ENCODE measurements at regions not wholly inside any gene's neighbourhood (a gene's known extent, or its start where the extent isn't known, plus 50 kb on each side); places are given as distances from the start of the nearest gene placed in this dataset.
"Not testable (repeated sequence)": the region's sequence is repeated elsewhere in the genome, so short reads cannot be mapped to it uniquely, and the experiment has no call there.

GRCh38 chr2:125711075-125711474 lies 944.9 kb upstream of the GYPC start:
- ChIA-PET POLR2A (no interaction called here), CTCF (no interaction called here)
- no peaks in the 10 kb centered on the region for H3K27me3 Mint-ChIP-seq
- no peak for DNase-seq
- H3K4me1 Mint-ChIP-seq, result no peaks in the 10 kb centered on the region
- no peak overlapping the region for H3K4me3 Mint-ChIP-seq
- no peak overlapping the region for H3K27ac Mint-ChIP-seq
- no peaks in the 10 kb centered on the region for H3K36me3 Mint-ChIP-seq (ENCODE audit: low read depth)
- H3K9me3 Mint-ChIP-seq, result peaks cover 2% of the 10 kb centered on the region

GRCh38 chr2:125713533-125713932 lies 942.4 kb upstream of the GYPC start:
- ChIA-PET CTCF (no interaction called here), POLR2A (no interaction called here)
- no peaks in the 10 kb centered on the region for H3K27me3 Mint-ChIP-seq
- DNase-seq, result no peak
- no peaks in the 10 kb centered on the region for H3K9me3 Mint-ChIP-seq
- H3K27ac Mint-ChIP-seq, result no peak overlapping the region
- H3K4me1 Mint-ChIP-seq, result no peaks in the 10 kb centered on the region
- H3K36me3 Mint-ChIP-seq (ENCODE audit: low read depth), result no peaks in the 10 kb centered on the region
- H3K4me3 Mint-ChIP-seq, result no peak overlapping the region

- Mint-ChIP-seq H3K27me3 (no peaks in the 10 kb centered on the region), H3K9me3 (no peaks in the 10 kb centered on the region), H3K4me1 (no peaks in the 10 kb centered on the region), H3K36me3 (ENCODE audit: low read depth) (no peaks in the 10 kb centered on the region), H3K4me3 (no peak overlapping the region), H3K27ac (no peak overlapping the region)
- DNase-seq, result no peak
- ChIA-PET POLR2A (no interaction called here), CTCF (no interaction called here)
Measured at GRCh38 chr2:125721072-125721721, 934.8 kb upstream of the GYPC start.

GRCh38 chr2:125730921-125731320 lies 925.0 kb upstream of the GYPC start:
- no peak for DNase-seq
- ChIA-PET POLR2A (no interaction called here), CTCF (no interaction called here)
- Mint-ChIP-seq H3K27ac (no peak overlapping the region), H3K36me3 (ENCODE audit: low read depth) (no peaks in the 10 kb centered on the region), H3K27me3 (no peaks in the 10 kb centered on the region), H3K9me3 (peaks cover 8% of the 10 kb centered on the region), H3K4me1 (no peaks in the 10 kb centered on the region), H3K4me3 (no peak overlapping the region)

GRCh38 chr2:125736306-125736705 lies 919.7 kb upstream of the GYPC start:
- Mint-ChIP-seq H3K4me3 (no peak overlapping the region), H3K36me3 (ENCODE audit: low read depth) (no peaks in the 10 kb centered on the region), H3K9me3 (peaks cover 4% of the 10 kb centered on the region), H3K27ac (no peak overlapping the region), H3K27me3 (no peaks in the 10 kb centered on the region), H3K4me1 (no peaks in the 10 kb centered on the region)
- no peak for DNase-seq
- CTCF ChIA-PET, result no interaction called here
- POLR2A ChIA-PET, result no interaction called here

- ChIA-PET CTCF (no interaction called here), POLR2A (no interaction called here)
- H3K4me1 Mint-ChIP-seq, result no peaks in the 10 kb centered on the region
- no peaks in the 10 kb centered on the region for H3K9me3 Mint-ChIP-seq
- no peak overlapping the region for H3K27ac Mint-ChIP-seq
- H3K36me3 Mint-ChIP-seq (ENCODE audit: low read depth), result no peaks in the 10 kb centered on the region
- H3K4me3 Mint-ChIP-seq, result no peak overlapping the region
- DNase-seq, result no peak
- H3K27me3 Mint-ChIP-seq, result no peaks in the 10 kb centered on the region
Measured at GRCh38 chr2:125745514-125745913, 910.4 kb upstream of the GYPC start.

- Mint-ChIP-seq H3K4me3 (no peak overlapping the region), H3K27ac (no peak overlapping the region), H3K4me1 (no peaks in the 10 kb centered on the region), H3K9me3 (no peaks in the 10 kb centered on the region), H3K27me3 (no peaks in the 10 kb centered on the region), H3K36me3 (ENCODE audit: low read depth) (no peaks in the 10 kb centered on the region)
- no peak for DNase-seq
- CTCF ChIA-PET, result no interaction called here
- POLR2A ChIA-PET, result no interaction called here
Measured at GRCh38 chr2:125746321-125747164, 909.4 kb upstream of the GYPC start.

GRCh38 chr2:125747165-125747425 lies 908.9 kb upstream of the GYPC start:
- no peaks in the 10 kb centered on the region for H3K4me1 Mint-ChIP-seq
- no peak for DNase-seq
- CTCF ChIA-PET, result no interaction called here

GRCh38 chr2:125756431-125756830 lies 899.5 kb upstream of the GYPC start:
- H3K27ac Mint-ChIP-seq, result no peak overlapping the region
- no peaks in the 10 kb centered on the region for H3K4me1 Mint-ChIP-seq
- POLR2A ChIA-PET, result no interaction called here
- peaks cover 6% of the 10 kb centered on the region for H3K9me3 Mint-ChIP-seq
- H3K4me3 Mint-ChIP-seq, result no peak overlapping the region
- CTCF ChIA-PET, result no interaction called here
- DNase-seq, result no peak
- H3K36me3 Mint-ChIP-seq (ENCODE audit: low read depth), result no peaks in the 10 kb centered on the region
- no peaks in the 10 kb centered on the region for H3K27me3 Mint-ChIP-seq

More at GRCh38 chr2:125747165-125747425, 908.9 kb upstream of the GYPC start:
- H3K27ac Mint-ChIP-seq, result no peak overlapping the region
- POLR2A ChIA-PET, result no interaction called here
- no peaks in the 10 kb centered on the region for H3K9me3 Mint-ChIP-seq
- no peak overlapping the region for H3K4me3 Mint-ChIP-seq
- H3K27me3 Mint-ChIP-seq, result no peaks in the 10 kb centered on the region
- H3K36me3 Mint-ChIP-seq (ENCODE audit: low read depth), result no peaks in the 10 kb centered on the region

GRCh38 chr2:125796784-125797183 lies 859.2 kb upstream of the GYPC start:
- DNase-seq, result no peak
- ChIA-PET POLR2A (no interaction called here), CTCF (no interaction called here)
- H3K27ac Mint-ChIP-seq, result no peak overlapping the region
- no peak overlapping the region for H3K4me3 Mint-ChIP-seq
- peaks cover 5% of the 10 kb centered on the region for H3K9me3 Mint-ChIP-seq
- no peaks in the 10 kb centered on the region for H3K27me3 Mint-ChIP-seq
- no peaks in the 10 kb centered on the region for H3K36me3 Mint-ChIP-seq (ENCODE audit: low read depth)
- no peaks in the 10 kb centered on the region for H3K4me1 Mint-ChIP-seq

GRCh38 chr2:125797192-125797591 lies 858.8 kb upstream of the GYPC start:
- no peak overlapping the region for H3K27ac Mint-ChIP-seq
- H3K4me1 Mint-ChIP-seq, result no peaks in the 10 kb centered on the region
- no peak overlapping the region for H3K4me3 Mint-ChIP-seq
- CTCF ChIA-PET, result no interaction called here
- H3K27me3 Mint-ChIP-seq, result no peaks in the 10 kb centered on the region
- POLR2A ChIA-PET, result no interaction called here
- no peaks in the 10 kb centered on the region for H3K36me3 Mint-ChIP-seq (ENCODE audit: low read depth)
- no peak for DNase-seq
- peaks cover 5% of the 10 kb centered on the region for H3K9me3 Mint-ChIP-seq

- ChIA-PET POLR2A (no interaction called here), CTCF (no interaction called here)
- DNase-seq, result no peak
- H3K36me3 Mint-ChIP-seq (ENCODE audit: low read depth), result no peaks in the 10 kb centered on the region
- no peak overlapping the region for H3K27ac Mint-ChIP-seq
- H3K9me3 Mint-ChIP-seq, result peaks cover 5% of the 10 kb centered on the region
- no peaks in the 10 kb centered on the region for H3K27me3 Mint-ChIP-seq
- no peaks in the 10 kb centered on the region for H3K4me1 Mint-ChIP-seq
- H3K4me3 Mint-ChIP-seq, result no peak overlapping the region
Measured at GRCh38 chr2:125822746-125823145, 833.2 kb upstream of the GYPC start.

GRCh38 chr2:125825781-125826180 lies 830.2 kb upstream of the GYPC start:
- H3K27me3 Mint-ChIP-seq; H3K9me3 Mint-ChIP-seq; CTCF ChIA-PET; DNase-seq; H3K27ac Mint-ChIP-seq; H3K4me3 Mint-ChIP-seq; POLR2A ChIA-PET; H3K36me3 Mint-ChIP-seq (ENCODE audit: low read depth); H3K4me1 Mint-ChIP-seq: not testable (repeated sequence)

- Mint-ChIP-seq H3K27ac (no peak overlapping the region), H3K4me3 (no peak overlapping the region), H3K4me1 (no peaks in the 10 kb centered on the region), H3K36me3 (ENCODE audit: low read depth) (no peaks in the 10 kb centered on the region), H3K9me3 (peaks cover 1% of the 10 kb centered on the region), H3K27me3 (no peaks in the 10 kb centered on the region)
- ChIA-PET CTCF (no interaction called here), POLR2A (no interaction called here)
- DNase-seq, result no peak
Measured at GRCh38 chr2:125837128-125837527, 818.8 kb upstream of the GYPC start.
